ENCODE measurements at regions not wholly inside any gene's neighbourhood (a gene's known extent, or its start where the extent isn't known, plus 50 kb on each side); places are given as distances from the start of the nearest gene placed in this dataset.

GRCh38 chr6:170163405-170164170 lies 127.3 kb downstream of the DLL1 start:
- DNase-seq (ENCODE audit: extremely low read depth, low read depth, low spot score) = no peak

- DNase-seq (ENCODE audit: extremely low read depth, low read depth, low spot score) = no peak
Measured at GRCh38 chr6:170162775-170163404, 128.0 kb downstream of the DLL1 start.

- DNase-seq (ENCODE audit: extremely low read depth, low read depth, low spot score) = no peak
Measured at GRCh38 chr6:170162011-170162774, 128.7 kb downstream of the DLL1 start.

- DNase-seq (ENCODE audit: extremely low read depth, low read depth, low spot score) = no peak
Measured at GRCh38 chr6:170160628-170161611, 130.0 kb downstream of the DLL1 start.

GRCh38 chr6:170160031-170160627 lies 130.7 kb downstream of the DLL1 start:
- no peak for DNase-seq (ENCODE audit: extremely low read depth, low read depth, low spot score)

GRCh38 chr6:170159022-170159965 lies 131.6 kb downstream of the DLL1 start:
- DNase-seq (ENCODE audit: extremely low read depth, low read depth, low spot score) = no peak

- no peak for DNase-seq (ENCODE audit: extremely low read depth, low read depth, low spot score)
Measured at GRCh38 chr6:170158296-170159021, 132.4 kb downstream of the DLL1 start.

- no peak for DNase-seq (ENCODE audit: extremely low read depth, low read depth, low spot score)
Measured at GRCh38 chr6:170157567-170158218, 133.2 kb downstream of the DLL1 start.

GRCh38 chr6:170156448-170157375 lies 134.2 kb downstream of the DLL1 start:
- DNase-seq (ENCODE audit: extremely low read depth, low read depth, low spot score) = no peak

- DNase-seq (ENCODE audit: extremely low read depth, low read depth, low spot score) = no peak
Measured at GRCh38 chr6:170155464-170156196, 135.2 kb downstream of the DLL1 start.

- DNase-seq (ENCODE audit: extremely low read depth, low read depth, low spot score) = no peak
Measured at GRCh38 chr6:170153436-170154319, 137.2 kb downstream of the DLL1 start.

GRCh38 chr6:170152989-170153388 lies 137.9 kb downstream of the DLL1 start:
- DNase-seq (ENCODE audit: extremely low read depth, low read depth, low spot score) = no peak

GRCh38 chr6:170152124-170152926 lies 138.6 kb downstream of the DLL1 start:
- DNase-seq (ENCODE audit: extremely low read depth, low read depth, low spot score) = peak; percentile 44

GRCh38 chr6:170151804-170152123 lies 139.1 kb downstream of the DLL1 start:
- no peak for DNase-seq (ENCODE audit: extremely low read depth, low read depth, low spot score)

All from glomerular endothelial cell (primary cell).